ENCODE measurements at regions not wholly inside any gene's neighbourhood (a gene's known extent, or its start where the extent isn't known, plus 50 kb on each side); places are given as distances from the start of the nearest gene placed in this dataset.
A peak's percentile ranks its signal among the peaks of the same experiment; 100 is the strongest.

DNA sequence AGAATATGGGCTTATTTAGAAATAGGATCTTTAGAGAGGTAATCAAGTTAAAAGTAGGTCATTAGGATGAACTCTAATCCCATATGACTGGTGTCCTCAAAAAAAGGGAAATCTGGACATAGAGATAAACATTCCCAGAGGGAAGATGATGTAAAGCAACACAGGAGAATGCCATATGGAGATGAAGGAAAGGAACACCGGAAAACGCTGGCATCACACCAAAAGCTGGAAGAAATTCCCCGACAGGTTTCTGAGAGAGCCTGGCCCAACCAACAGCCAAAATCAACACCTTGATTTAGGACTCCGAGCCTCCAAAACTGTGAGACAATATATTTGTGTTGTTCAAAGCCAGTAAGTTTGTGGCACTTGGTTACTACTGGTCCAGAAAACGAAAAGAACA is 296.7 kb downstream of the DSEL start:
- DNase-seq: no peak

DNA sequence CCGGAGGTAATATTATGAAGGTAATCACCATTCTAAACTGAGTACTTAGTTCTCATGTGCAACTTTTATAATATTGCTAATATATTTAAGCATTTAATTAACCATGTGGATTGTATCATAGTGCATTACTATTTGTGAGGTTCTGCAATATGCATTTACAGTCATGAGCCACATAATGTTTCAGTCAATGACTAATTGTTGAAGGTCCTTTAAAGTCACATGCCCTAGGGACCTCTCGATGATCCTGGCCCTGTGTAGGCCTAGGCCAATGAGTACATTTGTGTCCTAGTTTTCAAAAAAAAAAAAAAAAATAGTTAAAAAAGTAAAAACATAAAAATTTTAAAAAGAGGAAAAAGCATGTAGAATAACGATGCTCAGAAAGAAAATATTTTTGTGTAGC is 298.0 kb downstream of the DSEL start:
- DNase-seq: no peak

DNA sequence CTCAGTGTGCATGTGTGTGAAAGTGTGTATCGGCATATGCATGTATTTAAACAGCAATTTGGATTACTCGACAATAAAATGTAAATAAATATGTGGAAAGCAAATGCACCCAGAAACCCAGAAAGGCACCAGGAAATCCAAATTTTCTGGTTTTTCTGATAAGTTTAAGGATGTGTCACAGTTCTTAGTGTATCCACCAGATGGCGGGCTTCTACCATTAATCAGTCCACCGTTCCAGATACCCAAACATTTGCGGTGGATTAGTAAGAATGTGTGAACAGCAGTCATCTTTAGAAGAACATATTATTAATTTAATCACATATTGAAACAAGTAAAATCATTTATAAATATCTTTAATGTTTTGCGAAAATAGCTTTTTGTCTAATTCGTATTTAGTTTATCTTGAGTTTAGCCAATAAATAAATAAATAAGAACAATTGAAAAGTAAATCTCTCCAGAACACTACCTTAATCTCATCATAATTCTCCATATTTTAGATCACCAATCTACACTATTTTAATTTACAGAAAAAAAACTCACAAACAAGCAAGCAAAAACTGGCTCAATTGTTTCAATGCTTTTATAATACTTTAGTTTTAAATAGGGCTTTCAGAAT is 298.9 kb downstream of the DSEL start:
- peak; percentile 61 for DNase-seq

- no peak for DNase-seq
Observed at GRCh38 chr18:67216846-67217245, 299.7 kb downstream of the DSEL start.

DNA sequence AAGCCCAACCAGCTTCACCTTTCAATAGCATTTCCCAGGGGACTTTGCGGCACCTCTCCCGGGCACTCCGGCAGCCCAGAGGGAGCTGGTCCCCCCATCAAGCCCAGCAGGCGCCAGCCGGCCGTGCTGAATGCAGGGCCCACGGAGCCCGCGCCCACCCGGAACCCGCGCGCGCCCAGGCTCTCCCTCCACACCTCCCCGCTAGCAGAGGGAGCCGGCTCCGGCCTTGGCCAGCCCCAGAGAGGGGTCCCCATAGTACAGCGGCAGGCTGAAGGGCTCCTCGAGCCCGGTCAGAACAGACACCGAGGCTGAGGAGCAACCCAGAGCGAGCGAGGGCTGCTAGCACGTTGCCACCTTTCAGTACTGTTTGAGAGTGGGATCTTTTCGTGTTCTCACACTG is 300.8 kb downstream of the DSEL start:
- no peak for DNase-seq

DNA sequence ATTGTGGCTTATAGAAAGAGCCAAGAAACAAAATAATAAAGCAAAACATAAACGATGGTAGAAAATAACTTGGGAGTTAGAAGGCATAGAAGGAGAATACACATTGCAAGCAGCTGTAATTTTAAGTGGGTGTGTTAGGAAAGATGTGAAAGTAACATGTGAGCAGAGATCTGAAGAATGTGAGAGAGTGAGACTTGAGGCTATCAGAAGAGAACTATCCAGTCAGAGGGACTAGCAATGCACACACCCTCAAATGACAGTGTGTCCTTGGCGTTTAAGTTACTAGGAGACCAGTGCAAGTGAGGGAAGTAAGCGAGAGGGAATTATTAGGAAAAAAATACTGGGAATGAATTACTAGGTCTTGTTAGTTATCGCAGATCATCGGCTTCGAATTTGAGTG is 304.9 kb downstream of the DSEL start:
- no peak for DNase-seq

DNA sequence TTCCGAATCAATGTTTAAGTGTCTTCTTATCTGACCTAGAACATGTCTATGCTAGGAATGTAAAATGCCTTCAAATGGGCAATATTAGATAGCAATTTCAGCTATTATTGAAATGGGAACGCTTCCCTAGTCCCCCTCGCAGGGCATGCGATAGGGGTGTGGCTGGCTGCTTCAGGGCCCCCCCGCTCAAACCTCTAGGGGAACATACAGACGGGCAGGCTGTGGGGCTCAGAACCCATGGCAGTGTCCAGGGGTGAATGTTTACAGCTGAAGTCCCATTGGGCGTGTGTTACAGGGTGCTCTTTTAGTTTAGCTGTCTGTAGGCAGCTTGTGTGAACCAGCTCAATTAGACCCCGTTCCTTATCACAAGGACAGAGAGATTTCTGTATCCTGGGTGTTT is 315.9 kb downstream of the DSEL start:
- no peak for DNase-seq

GRCh38 chr18:67199993-67200617 is 316.4 kb downstream of the DSEL start:
- peak; percentile 71 for DNase-seq

DNA sequence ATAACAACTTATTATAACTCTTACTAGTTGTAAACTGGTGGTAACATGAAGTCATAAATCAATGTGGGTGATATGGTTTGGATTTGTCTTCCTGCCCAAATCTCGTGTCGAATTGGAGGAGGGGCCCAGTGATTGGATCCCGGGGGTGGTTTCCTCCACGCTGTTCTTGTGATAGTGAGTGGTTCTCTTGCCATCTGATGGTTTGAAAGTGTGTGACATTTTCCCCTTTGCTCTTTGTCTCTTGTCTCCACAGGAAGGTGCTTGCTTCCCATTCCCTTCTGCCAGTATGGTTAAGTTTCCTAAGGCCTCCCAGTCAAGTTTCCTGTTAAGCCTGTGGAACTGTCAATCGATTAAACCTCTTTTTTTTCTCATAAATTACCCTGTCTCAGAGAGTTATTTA is 321.6 kb downstream of the DSEL start:
- DNase-seq: no peak

GRCh38 chr18:67192535-67192934 is 324.0 kb downstream of the DSEL start:
- DNase-seq: no peak

DNA sequence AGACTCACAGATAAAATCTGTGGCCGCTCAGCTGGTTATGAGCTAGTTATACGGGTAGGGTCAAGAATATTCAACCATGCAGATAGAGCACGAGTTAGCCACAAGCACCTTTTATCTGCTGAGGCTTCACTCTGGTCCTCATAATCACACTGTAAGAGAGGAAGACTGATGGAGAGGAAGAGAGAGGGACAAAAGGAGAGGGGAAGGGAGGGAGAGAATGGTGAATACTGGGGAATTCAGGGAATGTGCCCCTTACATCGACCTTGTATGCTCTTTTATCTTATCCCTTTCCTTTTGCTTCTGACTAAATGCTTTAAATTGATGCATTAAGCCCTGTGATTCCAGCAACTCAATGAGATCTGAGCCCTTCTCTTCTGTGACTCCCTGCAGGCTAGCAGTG is 333.1 kb downstream of the DSEL start:
- DNase-seq: no peak

- no peak for DNase-seq
Observed at GRCh38 chr18:67179726-67180125, 336.8 kb downstream of the DSEL start.

- no peak for DNase-seq
Observed at GRCh38 chr18:67159662-67160061, 356.9 kb downstream of the DSEL start.

DNA sequence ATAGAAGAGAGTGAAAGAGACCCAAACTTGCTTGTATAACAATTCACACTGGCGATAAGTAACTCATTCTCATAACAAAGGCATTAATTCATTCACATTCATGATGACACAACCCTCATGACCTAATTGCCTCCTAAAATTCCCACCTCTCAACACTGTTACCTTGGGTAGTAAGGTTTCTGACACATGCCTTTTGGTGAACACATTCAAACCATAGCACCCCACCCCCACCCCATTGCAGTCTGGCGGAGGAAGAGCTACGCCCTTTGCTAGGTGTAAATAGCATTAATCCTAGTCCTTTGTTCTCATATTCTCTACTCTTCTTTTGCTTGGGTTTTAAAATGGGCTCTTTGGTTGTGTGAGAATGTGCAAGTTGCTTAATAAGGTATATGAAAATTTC is 361.5 kb downstream of the DSEL start:
- DNase-seq: no peak

GRCh38 chr18:67151366-67151765 is 365.2 kb downstream of the DSEL start:
- DNase-seq: no peak

DNA sequence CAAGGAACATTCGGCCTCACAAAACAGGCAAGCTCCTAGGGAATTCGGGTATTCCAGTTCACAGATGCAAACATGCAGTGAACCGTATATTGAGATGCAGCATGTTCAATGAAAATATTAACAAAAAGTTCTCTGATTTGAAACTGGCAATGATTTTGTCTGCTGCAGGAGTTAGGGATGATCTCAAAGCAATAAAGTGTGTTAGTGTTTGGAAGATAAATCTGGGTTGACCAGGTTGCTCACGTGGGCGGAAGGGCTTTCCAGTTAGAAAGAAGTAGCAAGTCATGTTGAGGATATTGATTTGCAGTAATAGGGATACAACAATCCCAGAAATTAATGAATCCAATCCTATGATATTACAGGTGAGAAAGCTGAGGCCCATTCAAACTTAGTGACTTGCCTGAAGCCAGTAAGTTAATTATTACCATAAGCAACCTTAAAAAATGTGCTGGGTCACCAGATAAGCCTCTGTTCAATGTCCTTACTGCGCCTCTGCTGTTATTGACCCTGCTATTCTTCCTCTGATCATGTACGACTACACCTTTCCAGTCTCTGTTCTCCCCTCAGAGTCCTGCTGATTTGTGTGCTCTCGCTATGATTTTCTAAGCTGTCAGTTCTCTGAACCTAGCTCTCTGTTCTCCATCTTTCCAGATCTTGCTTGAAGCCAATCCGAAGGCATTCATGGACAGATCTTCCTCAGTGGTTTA is 370.8 kb downstream of the DSEL start:
- no peak for DNase-seq

GRCh38 chr18:67144329-67144728 is 372.2 kb downstream of the DSEL start:
- DNase-seq: no peak

DNA sequence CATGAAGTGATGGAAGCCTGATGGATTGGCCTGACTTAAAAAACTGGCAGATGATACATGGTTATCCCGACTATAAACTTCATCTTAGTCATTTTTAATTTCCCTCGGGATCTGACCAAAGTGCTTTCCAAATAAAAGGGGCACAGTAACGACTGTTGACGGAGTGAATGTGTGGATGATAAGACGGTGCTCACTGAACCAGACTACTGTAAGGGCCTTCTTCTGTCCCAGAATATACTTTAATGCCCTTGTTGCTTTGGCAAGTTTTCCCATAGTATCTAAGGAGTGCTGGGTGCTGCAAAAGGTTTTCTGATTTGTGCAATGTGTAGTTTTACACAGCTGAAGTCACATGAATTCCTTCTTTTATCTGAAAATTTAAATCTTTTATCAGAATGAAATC is 373.5 kb downstream of the DSEL start:
- no peak for DNase-seq

GRCh38 chr18:67142604-67143003 is 373.9 kb downstream of the DSEL start:
- DNase-seq: no peak

GRCh38 chr18:67140495-67140894 is 376.0 kb downstream of the DSEL start:
- no peak for DNase-seq

DNA sequence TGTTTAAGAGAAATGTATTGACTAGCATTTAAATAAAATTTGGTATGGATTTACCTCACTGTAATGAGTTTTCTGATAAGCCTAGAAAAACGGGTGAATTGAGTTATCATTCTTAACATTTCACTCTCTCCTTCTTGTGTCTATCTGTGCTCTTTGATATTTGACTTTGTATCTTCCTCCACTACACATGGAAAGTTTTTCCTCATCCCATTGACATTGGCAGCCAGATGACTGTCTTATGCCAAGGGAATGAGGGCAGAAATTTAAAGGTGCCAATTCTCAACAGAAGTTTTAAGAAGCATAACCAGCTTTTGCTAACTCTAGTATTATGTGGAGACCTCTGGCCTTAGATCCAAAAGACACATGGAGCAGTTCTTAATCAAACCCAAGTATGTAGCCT is 376.6 kb downstream of the DSEL start:
- DNase-seq: no peak

- DNase-seq: no peak
Observed at GRCh38 chr18:67135981-67136380, 380.5 kb downstream of the DSEL start.

GRCh38 chr18:67134911-67135310 is 381.6 kb downstream of the DSEL start:
- no peak for DNase-seq

DNA sequence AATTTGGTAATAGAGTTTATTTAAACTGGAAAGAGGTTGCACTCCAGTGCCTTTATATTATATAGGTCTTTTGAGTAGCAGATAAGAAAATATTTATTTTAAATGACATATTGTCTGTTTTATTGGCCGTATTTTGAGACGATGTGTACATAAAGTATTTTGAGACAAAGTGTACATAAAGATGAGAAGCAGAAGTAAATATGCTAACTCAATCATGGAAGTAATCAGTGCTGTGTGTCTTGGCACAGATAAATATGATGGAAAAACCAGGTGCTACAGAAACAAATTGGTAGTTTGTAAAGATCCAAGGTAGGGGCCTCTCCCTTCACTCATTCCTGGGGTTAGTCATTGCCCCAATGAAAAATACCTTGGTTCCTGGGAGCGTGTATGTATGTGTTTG is 382.9 kb downstream of the DSEL start:
- no peak for DNase-seq

DNA sequence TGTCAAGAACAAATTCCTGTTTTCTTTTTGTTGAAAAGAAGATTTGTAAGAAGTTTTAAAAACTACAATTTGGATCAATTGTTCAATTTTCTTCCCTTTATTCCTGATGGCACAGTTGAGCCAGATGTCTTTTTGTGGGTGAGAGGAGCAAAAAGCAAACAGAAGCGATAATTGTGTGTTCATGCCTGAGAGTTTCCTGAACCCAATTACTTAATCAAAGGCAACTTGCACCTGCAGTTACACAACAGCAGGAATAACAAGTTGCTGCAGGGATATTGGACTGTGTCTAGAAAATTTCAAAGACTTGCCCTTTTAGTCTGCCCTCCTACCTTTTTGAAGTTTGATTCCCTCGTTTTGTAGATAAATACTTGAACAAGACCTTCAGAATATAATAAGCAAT is 383.6 kb downstream of the DSEL start:
- no peak for DNase-seq
